ENCODE measurements at regions not wholly inside any gene's neighbourhood (a gene's known extent, or its start where the extent isn't known, plus 50 kb on each side); places are given as distances from the start of the nearest gene placed in this dataset.

DNA sequence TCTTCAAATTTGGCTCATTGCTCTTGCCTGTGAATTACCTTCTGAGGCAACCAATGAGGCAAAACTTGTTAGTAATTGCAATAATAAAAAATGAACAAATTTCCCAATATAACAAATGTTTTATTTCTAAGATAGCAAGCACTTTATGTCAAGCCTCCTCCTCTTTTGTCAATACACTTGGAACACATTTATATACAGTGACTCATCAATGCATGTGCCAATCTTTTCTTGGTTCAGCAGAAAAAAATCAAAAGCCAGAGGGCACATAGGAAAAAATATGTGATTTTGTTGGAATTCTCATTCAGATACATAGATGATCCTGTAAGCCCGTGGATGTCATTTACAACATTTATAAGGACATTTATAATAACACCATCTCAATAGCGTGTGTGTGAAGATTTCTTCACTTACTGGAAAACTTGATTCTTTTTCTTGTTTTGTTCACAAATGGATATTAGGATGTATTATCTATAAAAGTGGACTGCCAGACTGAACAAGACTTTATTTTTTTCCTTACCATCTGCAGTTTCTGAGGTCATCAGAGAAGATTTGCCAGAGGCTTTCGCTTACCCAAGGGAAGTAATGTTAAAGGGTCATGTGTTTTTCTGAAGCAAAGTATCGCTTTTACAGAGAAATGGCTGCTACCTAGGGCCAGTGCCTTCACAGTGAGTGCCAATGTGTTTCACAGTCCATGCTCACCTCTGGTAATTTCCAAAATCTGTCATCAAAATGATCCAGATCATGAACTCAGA is 645.7 kb upstream of the PTBP2 start:
- Histone ChIP-seq H3K9me3 (no peaks in the 10 kb centered on the region), H3K36me3 (no peaks in the 10 kb centered on the region), H3K27ac (peak overlapping the region in 1 of 4 donors; percentile 22), H3K4me1 (peaks cover 0 to 21% (median 0%) of the 10 kb centered on the region in 3 donors), H3K4me3 (no peak overlapping the region), H3K27me3 (no peaks in the 10 kb centered on the region)
- no peak for ATAC-seq
- TF ChIP-seq POLR2A (IDR thresholded peaks at IDR 0.05) (no peak), POLR2AphosphoS5 (IDR thresholded peaks at IDR 0.05) (no peak), EP300 (IDR thresholded peaks at IDR 0.05) (no peak)
- TF ChIP-seq, protein P1, sequence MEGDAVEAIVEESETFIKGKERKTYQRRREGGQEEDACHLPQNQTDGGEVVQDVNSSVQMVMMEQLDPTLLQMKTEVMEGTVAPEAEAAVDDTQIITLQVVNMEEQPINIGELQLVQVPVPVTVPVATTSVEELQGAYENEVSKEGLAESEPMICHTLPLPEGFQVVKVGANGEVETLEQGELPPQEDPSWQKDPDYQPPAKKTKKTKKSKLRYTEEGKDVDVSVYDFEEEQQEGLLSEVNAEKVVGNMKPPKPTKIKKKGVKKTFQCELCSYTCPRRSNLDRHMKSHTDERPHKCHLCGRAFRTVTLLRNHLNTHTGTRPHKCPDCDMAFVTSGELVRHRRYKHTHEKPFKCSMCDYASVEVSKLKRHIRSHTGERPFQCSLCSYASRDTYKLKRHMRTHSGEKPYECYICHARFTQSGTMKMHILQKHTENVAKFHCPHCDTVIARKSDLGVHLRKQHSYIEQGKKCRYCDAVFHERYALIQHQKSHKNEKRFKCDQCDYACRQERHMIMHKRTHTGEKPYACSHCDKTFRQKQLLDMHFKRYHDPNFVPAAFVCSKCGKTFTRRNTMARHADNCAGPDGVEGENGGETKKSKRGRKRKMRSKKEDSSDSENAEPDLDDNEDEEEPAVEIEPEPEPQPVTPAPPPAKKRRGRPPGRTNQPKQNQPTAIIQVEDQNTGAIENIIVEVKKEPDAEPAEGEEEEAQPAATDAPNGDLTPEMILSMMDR (IDR thresholded peaks at IDR 0.05): no peak
- WGBS, 2 donors (ENCODE audit: low coverage in 1 of 2): 48 to 58% methylated on average over 4 of the region's 4 CpGs

DNA sequence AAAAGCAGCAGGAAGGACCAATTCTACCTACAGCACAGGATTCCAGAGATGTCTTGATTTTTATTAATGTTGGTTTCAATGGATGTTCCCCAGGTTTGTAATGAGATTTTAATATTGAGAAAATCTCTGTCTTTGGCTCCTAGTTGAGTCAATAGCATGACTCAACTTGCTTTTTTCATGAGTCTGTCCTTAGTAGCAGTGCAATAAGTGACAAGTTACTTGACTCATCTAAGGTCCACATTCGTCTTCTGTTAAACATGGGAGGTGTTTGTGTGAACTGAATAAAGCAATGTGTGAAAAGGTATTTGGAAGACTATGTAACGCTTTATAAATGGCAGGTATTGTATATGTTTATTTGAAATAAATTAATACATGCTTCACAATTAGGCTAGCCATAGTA is 645.0 kb upstream of the PTBP2 start:
- ATAC-seq: peak; percentile 48
- Histone ChIP-seq H3K4me1 (peaks cover 0 to 21% (median 0%) of the 10 kb centered on the region in 3 donors), H3K27ac (peak overlapping the region in 1 of 4 donors; percentile 22), H3K27me3 (no peaks in the 10 kb centered on the region), H3K36me3 (no peaks in the 10 kb centered on the region), H3K9me3 (no peaks in the 10 kb centered on the region), H3K4me3 (no peak overlapping the region)
- 70 to 71% methylated on average over 2 of the region's 2 CpGs for WGBS, 2 donors (ENCODE audit: low coverage in 1 of 2)
- TF ChIP-seq POLR2AphosphoS5 (IDR thresholded peaks at IDR 0.05) (no peak), POLR2A (IDR thresholded peaks at IDR 0.05) (no peak), EP300 (IDR thresholded peaks at IDR 0.05) (no peak)
- TF ChIP-seq, protein P1 (IDR thresholded peaks at IDR 0.05): no peak

DNA sequence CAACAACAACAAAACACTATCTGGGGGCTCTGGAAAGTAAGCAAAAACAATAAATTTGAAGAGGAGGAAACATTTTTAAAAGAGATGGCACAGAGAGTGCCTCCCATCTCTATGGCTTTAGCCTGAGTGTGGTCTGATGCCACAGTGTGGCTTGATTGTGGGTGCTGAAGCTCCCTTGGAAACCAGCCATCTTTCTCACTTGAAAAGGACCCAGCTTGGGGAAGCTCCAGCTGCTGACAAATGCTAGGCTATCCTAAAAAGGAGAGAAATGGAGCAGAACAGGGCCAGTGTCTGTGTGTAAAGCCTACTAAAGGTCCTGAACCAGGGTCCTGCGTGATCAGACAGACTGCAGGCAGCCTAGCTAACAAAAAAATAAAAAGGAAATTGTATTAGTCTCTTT is 642.0 kb upstream of the PTBP2 start:
- no peaks in the 10 kb centered on the region for H3K36me3 ChIP-seq
- no peaks in the 10 kb centered on the region for H3K27me3 ChIP-seq
- H3K27ac ChIP-seq: no peak overlapping the region
- H3K9me3 ChIP-seq: no peaks in the 10 kb centered on the region
- WGBS, 2 donors (ENCODE audit: low coverage in 1 of 2): 67% methylated on average over 1 of the region's 1 CpG; no CpG with 5 or more reads in 1 of the 2 donors
- TF ChIP-seq POLR2A (IDR thresholded peaks at IDR 0.05): no peak
- TF ChIP-seq, protein P1 (IDR thresholded peaks at IDR 0.05): no peak
- no peak for TF ChIP-seq POLR2AphosphoS5 (IDR thresholded peaks at IDR 0.05)
- TF ChIP-seq EP300 (IDR thresholded peaks at IDR 0.05): no peak
- peaks cover 0 to 14% (median 0%) of the 10 kb centered on the region in 3 donors for H3K4me1 ChIP-seq
- no peak overlapping the region for H3K4me3 ChIP-seq
- no peak for ATAC-seq

DNA sequence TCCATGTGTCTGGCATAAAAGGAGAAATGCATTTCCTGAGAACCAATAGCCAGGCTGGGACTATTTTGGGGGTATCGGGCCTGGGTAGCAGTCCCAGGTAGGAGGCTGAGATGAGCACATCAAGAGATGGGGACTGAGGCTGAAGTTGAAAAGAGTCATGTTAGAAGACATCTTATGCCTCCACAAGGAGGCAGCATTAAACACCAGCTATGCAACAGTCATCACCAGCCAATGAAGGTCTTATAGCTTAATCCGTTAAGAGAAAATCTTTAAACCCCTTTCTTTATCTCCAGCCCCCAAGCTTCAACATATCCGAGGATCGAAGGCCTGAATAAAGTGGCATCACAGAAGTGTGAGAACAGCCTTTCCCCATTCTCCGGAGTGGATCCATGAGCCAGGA is 640.7 kb upstream of the PTBP2 start:
- no peaks in the 10 kb centered on the region for H3K9me3 ChIP-seq
- no peak overlapping the region for H3K4me3 ChIP-seq
- WGBS, 2 donors (ENCODE audit: low coverage in 1 of 2): 94 to 98% methylated on average over 4 to 5 of the region's 5 CpGs
- H3K4me1 ChIP-seq: peaks cover 0 to 4% (median 0%) of the 10 kb centered on the region in 3 donors
- no peaks in the 10 kb centered on the region for H3K27me3 ChIP-seq
- no peaks in the 10 kb centered on the region for H3K36me3 ChIP-seq
- no peak overlapping the region for H3K27ac ChIP-seq
- TF ChIP-seq EP300 (IDR thresholded peaks at IDR 0.05): no peak
- TF ChIP-seq, protein P1 (IDR thresholded peaks at IDR 0.05): no peak
- no peak for ATAC-seq

DNA sequence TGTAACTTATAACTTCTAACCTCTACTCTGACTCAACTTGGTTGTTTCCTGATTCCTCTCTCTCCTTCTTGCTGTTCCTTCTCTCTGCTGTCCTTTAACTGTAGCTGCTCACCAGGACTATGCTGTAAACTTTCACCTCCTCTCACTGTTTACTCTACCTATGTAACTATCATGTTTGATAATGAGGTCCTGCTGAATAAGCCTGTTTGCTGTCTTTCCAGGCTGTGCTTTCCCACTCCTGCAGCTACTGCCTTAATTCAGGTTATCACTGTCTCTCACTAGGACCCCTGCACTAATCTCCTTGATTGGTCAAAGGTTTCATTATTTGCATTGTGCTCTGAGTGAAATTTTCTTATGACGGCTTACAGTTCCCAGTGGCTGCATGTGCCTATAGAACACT is 633.9 kb upstream of the PTBP2 start:
- Histone ChIP-seq H3K9me3 (no peaks in the 10 kb centered on the region), H3K27ac (no peak overlapping the region), H3K36me3 (no peaks in the 10 kb centered on the region), H3K4me3 (no peak overlapping the region), H3K4me1 (no peaks in the 10 kb centered on the region), H3K27me3 (no peaks in the 10 kb centered on the region)
- TF ChIP-seq POLR2A (IDR thresholded peaks at IDR 0.05) (no peak), POLR2AphosphoS5 (IDR thresholded peaks at IDR 0.05) (no peak), EP300 (IDR thresholded peaks at IDR 0.05) (no peak)
- TF ChIP-seq, protein P1 (IDR thresholded peaks at IDR 0.05): no peak
- ATAC-seq: no peak
- 67% methylated on average over 1 of the region's 1 CpG; no CpG with 5 or more reads in 1 of the 2 donors for WGBS, 2 donors (ENCODE audit: low coverage in 1 of 2)
